K562 (cell line): ENCODE measurements at regions not wholly inside any gene's neighbourhood (a gene's known extent, or its start where the extent isn't known, plus 50 kb on each side); places are given as distances from the start of the nearest gene placed in this dataset.

Experiments used
- ATAC-seq: fragments of 200-7000 bp; cut with Tn5 transposase; 3 replicates; pipeline ENCODE4 v1.9.1; 2020; ENCODE audit warnings: moderate library complexity
- BruUV-seq: library from RNA; stranded (reverse); fragments of 400-500 nt; replicated peaks from 2 replicates; lab custom pipeline; 2021; lab: Mats Ljungman, UMichigan
- CTCF ChIA-PET: fragments of 300-600 bp; formaldehyde crosslinking; extraction: SDS; loops from one replicate; lab custom pipeline; 2021; ENCODE audit warnings: low intra/inter-chr PET ratio; lab: Yijun Ruan, JAX
- POLR2A ChIA-PET: fragments of 300-600, 350-650 bp; sonication (Branson Sonifier 250); formaldehyde crosslinking; extraction: SDS; loops from one replicate; lab custom pipeline; 2021; ENCODE audit warnings: antibody characterized with exemption, inconsistent platforms; lab: Yijun Ruan, JAX
- DNase-seq, 4 experiments: peaks; one replicate each; pipeline versions ENCODE4 v3.0.0 to v3.0.0-alpha.2; 2011 to 2018; ENCODE audit warnings: low spot score in 3 of 4, mixed read lengths in 3 of 4; ENCODE audit errors: extremely low read depth in 1 of 4
- FAIRE-seq: peaks from 2 replicates; lab custom pipeline; 2011; peaks lifted over from hg19 to GRCh38; lab: Jason Lieb, UNC
- H2AFZ ChIP-seq: 2 replicates; pipeline ENCODE4 v1.6.0; 2011; ENCODE audit warnings: low read depth, low read length, control low read depth, inconsistent platforms
- H3K27ac ChIP-seq: fragments of 200-600 bp; 3 replicates; pipeline ENCODE4 v1.8.0; 2011; ENCODE audit warnings: low read depth, mild to moderate bottlenecking, control low read depth, inconsistent platforms, low read length, moderate library complexity, mixed read lengths; ENCODE audit errors: extremely low read depth
- H3K27me3 ChIP-seq, 2 experiments: fragments of 300-600 bp in 1 of 2; 2 replicates in 1 of 2; 3 replicates in 1 of 2; pipeline versions ENCODE4 v1.6.0 to v1.8.0; 2011; ENCODE audit warnings: inconsistent platforms in 2 of 2, low read length in 2 of 2, mild to moderate bottlenecking in 1 of 2, mixed read lengths in 1 of 2, moderate library complexity in 1 of 2; ENCODE audit not compliant: control insufficient read depth in 2 of 2, insufficient read depth in 2 of 2
- H3K36me3 ChIP-seq: fragments of 300-600 bp; 3 replicates; pipeline ENCODE4 v1.8.0; 2011; ENCODE audit warnings: mild to moderate bottlenecking, low read length, inconsistent platforms; ENCODE audit not compliant: control insufficient read depth, insufficient read depth
- H3K4me1 ChIP-seq, 2 experiments: fragments of 200-600 bp in 1 of 2; replicated peaks in 1 of 2; 2 replicates in 1 of 2; 3 replicates in 1 of 2; pipeline versions ENCODE4 v1.5.1 to v1.8.0; 2011; ENCODE audit warnings: inconsistent platforms in 2 of 2, low read length in 2 of 2, mild to moderate bottlenecking in 1 of 2, mixed read lengths in 1 of 2, moderate library complexity in 1 of 2; ENCODE audit not compliant: control insufficient read depth in 2 of 2, insufficient read depth in 2 of 2
- H3K4me2 ChIP-seq: 2 replicates; pipeline ENCODE4 v1.6.1; 2011; ENCODE audit warnings: low read length, control low read depth, inconsistent platforms, mixed read lengths; ENCODE audit not compliant: insufficient read depth
- H3K4me3 ChIP-seq: fragments of 200-600 bp; sonication (generic), shearing (Covaris generic); 2 replicates; pipeline ENCODE4 v1.5.1; 2016; ENCODE audit warnings: control low read depth, inconsistent platforms
- H3K79me2 ChIP-seq: fragments of 200-600 bp; 3 replicates; pipeline ENCODE4 v1.8.0; 2011; ENCODE audit warnings: low read length, inconsistent platforms; ENCODE audit not compliant: control insufficient read depth, insufficient read depth
- H3K9ac ChIP-seq, 2 experiments: 2 replicates each; pipeline versions ENCODE4 v1.6.0 to v1.6.1; 2011; ENCODE audit warnings: low read depth in 2 of 2, low read length in 2 of 2, control low read depth in 1 of 2, inconsistent platforms in 1 of 2, mild to moderate bottlenecking in 1 of 2, mixed read lengths in 1 of 2; ENCODE audit not compliant: insufficient read depth in 1 of 2
- H3K9me1 ChIP-seq: one replicate; pipeline ENCODE4 v1.6.0; 2011; ENCODE audit warnings: inconsistent platforms, mild to moderate bottlenecking, low read length, moderate library complexity; ENCODE audit not compliant: control insufficient read depth, insufficient read depth
- H3K9me3 ChIP-seq: replicated peaks from 2 replicates; pipeline ENCODE4 v1.5.1; 2011; ENCODE audit warnings: low read depth, low read length, inconsistent platforms; ENCODE audit not compliant: control insufficient read depth, insufficient read depth
- H4K20me1 ChIP-seq: replicated peaks from 2 replicates; pipeline ENCODE4 v1.6.1; 2011; ENCODE audit warnings: low read length, inconsistent platforms, mixed read lengths; ENCODE audit not compliant: control insufficient read depth, insufficient read depth
- ATF7 ChIP-seq: fragments of 450-650 bp; IDR thresholded peaks from 2 replicates; pipeline ENCODE4 v1.7.1; 2014; ENCODE audit warnings: mild to moderate bottlenecking, moderate library complexity
- ELF4 ChIP-seq: fragments of 450-650 bp; formaldehyde crosslinking; IDR thresholded peaks from 2 replicates; pipeline ENCODE4 v1.4.0; 2022; ENCODE audit warnings: missing genetic modification characterization
- HMBOX1 ChIP-seq: sonication (generic); IDR thresholded peaks from 2 replicates; pipeline ENCODE4 v1.6.1; 2016
- KDM5B ChIP-seq: fragments of 200-600 bp; sonication (generic); IDR thresholded peaks from 2 replicates; pipeline ENCODE4 v1.6.1; 2012; ENCODE audit warnings: low read depth, mild to moderate bottlenecking, moderate library complexity, low read length, control low read depth, inconsistent platforms; ENCODE audit not compliant: insufficient replicate concordance
- KLF10 ChIP-seq: fragments of 250-450 bp; sonication (Bioruptor Pico); IDR thresholded peaks from 2 replicates; pipeline ENCODE4 v1.6.1; 2021; ENCODE audit warnings: matching md5 sums
- MEF2A ChIP-seq: IDR thresholded peaks from 2 replicates; pipeline ENCODE4 v1.6.1; 2011; ENCODE audit warnings: low read depth, mild to moderate bottlenecking, low read length, moderate library complexity; ENCODE audit not compliant: control insufficient read depth
- MTA2 ChIP-seq: fragments of 450-650 bp; IDR thresholded peaks from 2 replicates; pipeline ENCODE4 v1.6.1; 2016; ENCODE audit warnings: low read depth
- MXD1 ChIP-seq: fragments of 250-450 bp; sonication (Bioruptor Pico); IDR thresholded peaks from 2 replicates; pipeline ENCODE4 v1.8.0; 2021; ENCODE audit warnings: borderline replicate concordance, mild to moderate bottlenecking, moderate library complexity; ENCODE audit not compliant: poor library complexity, severe bottlenecking
- NCOA4 ChIP-seq: fragments of 450-650 bp; IDR thresholded peaks from 2 replicates; pipeline ENCODE4 v1.6.1; 2018; ENCODE audit warnings: mild to moderate bottlenecking; ENCODE audit not compliant: partially characterized antibody
- POLR2A ChIP-seq: fragments of 450-650 bp; conservative IDR thresholded peaks from 2 replicates; pipeline ENCODE4 v1.6.1; 2016
- ZBTB34 ChIP-seq: fragments of 250-450 bp; sonication (Bioruptor Pico); IDR thresholded peaks from 2 replicates; pipeline ENCODE4 v1.8.0; 2021; ENCODE audit warnings: mild to moderate bottlenecking, moderate library complexity
- ZC3H4 ChIP-seq: sonication (generic); formaldehyde crosslinking; IDR thresholded peaks from 2 replicates; pipeline ENCODE4 v1.9.0; 2021; ENCODE audit warnings: missing genetic modification reagents, borderline replicate concordance
- ZNF57 ChIP-seq: fragments of 450-650 bp; formaldehyde crosslinking; IDR thresholded peaks from 2 replicates; pipeline ENCODE4 v1.4.0; 2020; ENCODE audit warnings: mild to moderate bottlenecking, moderate library complexity
- WGBS: fragments of 100-300 bp; shearing (Covaris generic); methylation state at CpG from one replicate; pipeline ENCODE4 v1.1.6; 2016; ENCODE audit warnings: low coverage, mixed read lengths; ENCODE audit not compliant: insufficient coverage; ENCODE audit errors: missing lambda C conversion rate; 5-methylcytosine and 5-hydroxymethylcytosine counted together
- in situ Hi-C: fragments of 300-500 bp; cut with MboI; formaldehyde crosslinking; loops from 4 replicates; pipeline ENCODE4 v1.15.0; 2018; ENCODE audit warnings: inconsistent platforms, mixed read lengths
- intact Hi-C: fragments of 100-400 bp; cut with micrococcal nuclease; formaldehyde crosslinking; loops from 2 replicates; pipeline ENCODE4 v1.14.2; 2022
- TF ChIP-seq, protein P1 (sequence below): fragments of 450-650 bp; conservative IDR thresholded peaks from 2 replicates; pipeline ENCODE4 v1.6.1; 2016; ENCODE audit warnings: missing genetic modification characterization, low read depth, mild to moderate bottlenecking, missing compliant biosample characterization, moderate library complexity
- TF ChIP-seq, protein P2 (sequence below): IDR thresholded peaks from 2 replicates; pipeline ENCODE4 v1.6.1; 2011; ENCODE audit warnings: borderline replicate concordance, low read depth, mild to moderate bottlenecking, moderate library complexity, low read length; ENCODE audit not compliant: insufficient read depth, poor library complexity, severe bottlenecking
- TF ChIP-seq, protein P3 (sequence below): fragments of 250-450 bp; sonication (Bioruptor Pico); IDR thresholded peaks from 2 replicates; pipeline ENCODE4 v1.4.0; 2020; ENCODE audit warnings: mild to moderate bottlenecking

GRCh38 chr16:6625606-6626005 lies 707.0 kb upstream of the RBFOX1 start:
- Histone ChIP-seq H3K9me1 (no peaks in the 10 kb centered on the region), H3K9ac (no peak overlapping the region), H3K27ac (no peak overlapping the region), H3K4me3 (no peak overlapping the region), H3K4me1 (no peaks in the 10 kb centered on the region), H4K20me1 (no peaks in the 10 kb centered on the region), H3K79me2 (no peaks in the 10 kb centered on the region), H2AFZ (no peak overlapping the region), H3K36me3 (no peaks in the 10 kb centered on the region), H3K27me3 (peaks cover 0 to 4% of the 10 kb centered on the region in 2 experiments; a peak in 2 of 5 replicates), H3K4me2 (no peak overlapping the region), H3K9me3 (no peaks in the 10 kb centered on the region)
- CTCF ChIA-PET = no interaction called here
- no TSS peak for BruUV-seq
- intact Hi-C loops = no loop called here
- no peak for ATAC-seq
- in situ Hi-C loops = no loop called here
- POLR2A ChIA-PET = interaction anchor here (0.8 kb wide), 1 partner anchor 14 kb away, joined by 3 read pairs; no protein-coding TSS in a partner anchor
- 0% methylated on average over 3 of the region's 3 CpGs for WGBS
- FAIRE-seq = no peak
- no peak for DNase-seq
- TF ChIP-seq NCOA4 (no peak), ZBTB34 (CRISPR knock-in tag) (no peak), MEF2A (no peak), KDM5B (no peak), MTA2 (no peak), POLR2A (no peak), HMBOX1 (no peak), ZC3H4 (CRISPR knock-in tag) (no peak), ZNF57 (no peak), KLF10 (CRISPR knock-in tag) (no peak), ELF4 (CRISPR knock-in tag) (no peak), ATF7 (no peak), MXD1 (CRISPR knock-in tag) (no peak)
- TF ChIP-seq, protein P1, sequence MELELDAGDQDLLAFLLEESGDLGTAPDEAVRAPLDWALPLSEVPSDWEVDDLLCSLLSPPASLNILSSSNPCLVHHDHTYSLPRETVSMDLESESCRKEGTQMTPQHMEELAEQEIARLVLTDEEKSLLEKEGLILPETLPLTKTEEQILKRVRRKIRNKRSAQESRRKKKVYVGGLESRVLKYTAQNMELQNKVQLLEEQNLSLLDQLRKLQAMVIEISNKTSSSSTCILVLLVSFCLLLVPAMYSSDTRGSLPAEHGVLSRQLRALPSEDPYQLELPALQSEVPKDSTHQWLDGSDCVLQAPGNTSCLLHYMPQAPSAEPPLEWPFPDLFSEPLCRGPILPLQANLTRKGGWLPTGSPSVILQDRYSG (tag) = no peak
- TF ChIP-seq, protein P2, sequence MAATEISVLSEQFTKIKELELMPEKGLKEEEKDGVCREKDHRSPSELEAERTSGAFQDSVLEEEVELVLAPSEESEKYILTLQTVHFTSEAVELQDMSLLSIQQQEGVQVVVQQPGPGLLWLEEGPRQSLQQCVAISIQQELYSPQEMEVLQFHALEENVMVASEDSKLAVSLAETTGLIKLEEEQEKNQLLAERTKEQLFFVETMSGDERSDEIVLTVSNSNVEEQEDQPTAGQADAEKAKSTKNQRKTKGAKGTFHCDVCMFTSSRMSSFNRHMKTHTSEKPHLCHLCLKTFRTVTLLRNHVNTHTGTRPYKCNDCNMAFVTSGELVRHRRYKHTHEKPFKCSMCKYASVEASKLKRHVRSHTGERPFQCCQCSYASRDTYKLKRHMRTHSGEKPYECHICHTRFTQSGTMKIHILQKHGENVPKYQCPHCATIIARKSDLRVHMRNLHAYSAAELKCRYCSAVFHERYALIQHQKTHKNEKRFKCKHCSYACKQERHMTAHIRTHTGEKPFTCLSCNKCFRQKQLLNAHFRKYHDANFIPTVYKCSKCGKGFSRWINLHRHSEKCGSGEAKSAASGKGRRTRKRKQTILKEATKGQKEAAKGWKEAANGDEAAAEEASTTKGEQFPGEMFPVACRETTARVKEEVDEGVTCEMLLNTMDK = no peak
- TF ChIP-seq, protein P3, sequence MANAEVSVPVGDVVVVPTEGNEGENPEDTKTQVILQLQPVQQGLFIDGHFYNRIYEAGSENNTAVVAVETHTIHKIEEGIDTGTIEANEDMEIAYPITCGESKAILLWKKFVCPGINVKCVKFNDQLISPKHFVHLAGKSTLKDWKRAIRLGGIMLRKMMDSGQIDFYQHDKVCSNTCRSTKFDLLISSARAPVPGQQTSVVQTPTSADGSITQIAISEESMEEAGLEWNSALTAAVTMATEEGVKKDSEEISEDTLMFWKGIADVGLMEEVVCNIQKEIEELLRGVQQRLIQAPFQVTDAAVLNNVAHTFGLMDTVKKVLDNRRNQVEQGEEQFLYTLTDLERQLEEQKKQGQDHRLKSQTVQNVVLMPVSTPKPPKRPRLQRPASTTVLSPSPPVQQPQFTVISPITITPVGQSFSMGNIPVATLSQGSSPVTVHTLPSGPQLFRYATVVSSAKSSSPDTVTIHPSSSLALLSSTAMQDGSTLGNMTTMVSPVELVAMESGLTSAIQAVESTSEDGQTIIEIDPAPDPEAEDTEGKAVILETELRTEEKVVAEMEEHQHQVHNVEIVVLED (CRISPR knock-in tag) = no peak
